ENCODE measurements at regions not wholly inside any gene's neighbourhood (a gene's known extent, or its start where the extent isn't known, plus 50 kb on each side); places are given as distances from the start of the nearest gene placed in this dataset.

GRCh38 chr1:34655875-34656240, 99.0 kb upstream of the GJB5 start:
- DNase-seq (ENCODE audit: low read depth): no peak

GRCh38 chr1:34656299-34656698, 98.5 kb upstream of the GJB5 start:
- DNase-seq (ENCODE audit: low read depth): no peak

GRCh38 chr1:34656731-34657130, 98.1 kb upstream of the GJB5 start:
- no peak for DNase-seq (ENCODE audit: low read depth)

DNA sequence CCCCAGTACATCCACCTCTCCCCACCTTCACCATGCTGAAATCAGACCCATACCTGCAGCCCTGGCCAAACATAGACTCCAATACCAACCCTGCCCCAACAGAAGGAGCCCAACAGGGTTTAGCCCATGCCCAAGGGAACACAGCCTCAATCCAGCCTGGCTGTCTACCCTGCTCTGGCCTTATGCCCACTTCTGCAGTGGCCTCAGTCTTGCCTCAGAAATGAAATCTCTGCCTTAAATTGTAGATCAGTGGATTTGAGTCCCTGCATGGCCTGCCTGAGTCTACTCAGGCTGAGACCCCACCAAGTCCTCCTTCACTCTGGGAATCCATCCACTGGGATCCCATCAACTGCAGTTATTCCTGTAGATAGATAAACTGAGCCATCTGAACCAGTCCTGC, 97.6 kb upstream of the GJB5 start:
- no peak for DNase-seq (ENCODE audit: low read depth)

DNA sequence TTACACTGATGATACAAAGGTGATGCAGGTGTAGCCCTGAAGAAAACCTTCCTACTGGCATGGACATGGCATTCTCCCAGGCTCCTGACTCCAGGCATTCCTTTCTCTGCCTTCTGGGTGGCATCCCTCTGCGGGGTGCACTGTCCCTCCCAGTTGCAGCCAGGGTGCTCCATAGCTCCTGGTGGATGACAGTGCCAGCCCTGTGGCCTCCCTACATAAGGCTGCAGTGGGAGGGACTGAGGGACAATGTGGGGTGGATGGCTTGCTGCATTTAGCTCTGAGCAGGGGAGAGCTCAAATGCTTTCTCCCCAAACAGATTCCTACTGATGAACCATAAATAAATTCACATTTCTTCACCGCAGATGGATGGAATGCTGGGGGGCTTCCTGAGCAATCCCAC, 97.0 kb upstream of the GJB5 start:
- DNase-seq (ENCODE audit: low read depth): no peak

DNA sequence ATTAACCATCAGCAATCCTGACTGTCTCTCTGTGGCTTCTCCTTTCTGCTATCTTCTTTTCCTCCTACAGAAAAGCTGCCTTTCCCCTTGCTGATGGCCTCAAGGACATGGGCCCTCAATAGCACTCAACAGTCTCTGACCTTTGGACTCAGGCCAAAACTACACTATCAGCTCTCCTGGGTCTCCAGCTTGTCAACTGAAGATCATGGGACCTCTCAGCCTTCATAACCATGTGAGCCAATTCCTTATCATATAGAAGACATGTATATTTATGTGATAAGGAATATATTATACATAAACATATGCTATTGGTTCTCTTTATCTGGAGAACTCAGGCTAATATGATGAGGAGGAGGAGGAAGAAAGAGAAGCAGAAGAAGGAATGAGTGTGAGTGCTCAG, 91.8 kb upstream of the GJB5 start:
- DNase-seq (ENCODE audit: low read depth): no peak

GRCh38 chr1:34668063-34668462, 86.8 kb upstream of the GJB5 start:
- no peak for DNase-seq (ENCODE audit: low read depth)

GRCh38 chr1:34670982-34671381, 83.9 kb upstream of the GJB5 start:
- no peak for DNase-seq (ENCODE audit: low read depth)

GRCh38 chr1:34671887-34672286, 83.0 kb upstream of the GJB5 start:
- DNase-seq (ENCODE audit: low read depth): no peak

DNA sequence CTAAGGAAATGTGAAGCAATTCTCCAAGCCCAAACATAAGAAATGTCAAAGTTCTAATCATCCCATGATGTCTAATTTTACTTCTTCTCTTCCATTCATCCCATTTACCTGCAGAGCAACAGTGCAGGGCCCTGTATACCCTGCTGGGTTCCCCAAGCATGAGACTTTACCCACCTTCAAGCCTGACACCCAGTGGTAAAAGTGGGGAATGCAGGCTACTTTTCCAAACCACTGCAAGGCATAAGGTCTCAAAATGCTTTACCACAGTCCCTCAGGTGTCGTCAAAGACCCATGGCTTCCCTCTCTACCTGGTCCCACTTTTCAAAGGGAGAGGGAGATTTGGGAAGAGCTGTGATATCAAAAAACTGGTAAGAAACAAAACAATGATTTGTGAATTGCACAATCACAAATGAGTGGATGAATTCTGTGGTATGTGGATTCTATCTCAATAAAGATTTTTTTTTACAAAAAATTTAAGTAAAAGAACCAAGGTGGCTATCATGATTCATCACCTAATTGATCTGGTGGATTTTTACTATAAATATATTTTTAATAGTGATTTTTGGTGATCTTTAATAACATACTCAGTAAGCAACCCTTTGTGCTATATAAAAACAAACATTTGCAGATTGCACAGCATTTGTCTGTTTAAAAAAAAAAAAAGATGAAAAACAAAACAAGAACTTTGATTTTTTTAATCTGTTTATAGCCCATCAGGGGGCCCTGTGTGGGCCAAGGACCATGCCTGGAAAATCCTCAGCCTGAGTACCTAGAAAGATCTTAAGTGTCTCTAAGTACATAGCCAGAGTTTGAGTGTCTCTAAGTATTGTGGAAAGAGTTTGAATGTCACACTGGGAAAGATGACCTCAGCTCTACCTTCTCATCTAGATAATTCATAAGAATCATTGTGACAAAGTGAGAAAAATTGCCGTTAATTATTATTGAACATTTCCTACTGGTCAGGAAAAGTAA, 73.1 kb upstream of the GJB5 start:
- DNase-seq (ENCODE audit: low read depth): no peak

DNA sequence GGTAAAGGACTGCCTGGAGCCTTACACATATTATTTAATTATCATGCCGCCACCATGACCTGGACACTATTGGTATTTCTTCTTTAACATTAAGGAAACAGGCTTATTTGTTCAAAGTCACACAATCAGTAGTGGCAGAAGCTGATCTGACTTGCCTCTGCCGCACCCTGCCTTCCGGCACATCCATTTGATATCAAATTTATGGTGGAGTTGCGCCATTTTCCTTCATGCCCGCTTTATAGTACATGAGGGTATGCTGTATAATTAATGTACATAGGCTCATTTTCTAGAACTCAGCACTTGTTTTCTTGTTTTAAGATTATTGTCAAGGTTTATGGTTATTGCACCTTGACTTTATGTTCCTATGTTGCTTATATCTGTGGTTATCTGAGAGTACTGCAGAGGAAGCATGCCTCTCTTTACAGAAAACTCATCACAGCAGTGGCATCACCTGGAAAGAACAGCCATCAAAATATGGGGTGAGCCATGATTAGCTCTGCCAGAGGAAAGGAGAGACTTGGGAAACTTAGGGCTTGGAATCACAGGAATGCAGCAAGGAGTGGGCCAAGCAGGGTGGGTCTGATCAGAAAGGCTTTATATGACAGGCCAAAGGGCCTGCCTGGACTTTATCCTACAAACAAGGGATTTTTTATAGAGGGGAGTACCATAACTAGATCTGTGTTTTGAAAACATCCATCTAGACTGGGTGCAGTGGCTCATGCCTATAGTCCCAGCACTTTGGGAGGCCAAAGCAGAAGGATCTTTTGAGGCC, 72.2 kb upstream of the GJB5 start:
- no peak for DNase-seq (ENCODE audit: low read depth)

DNA sequence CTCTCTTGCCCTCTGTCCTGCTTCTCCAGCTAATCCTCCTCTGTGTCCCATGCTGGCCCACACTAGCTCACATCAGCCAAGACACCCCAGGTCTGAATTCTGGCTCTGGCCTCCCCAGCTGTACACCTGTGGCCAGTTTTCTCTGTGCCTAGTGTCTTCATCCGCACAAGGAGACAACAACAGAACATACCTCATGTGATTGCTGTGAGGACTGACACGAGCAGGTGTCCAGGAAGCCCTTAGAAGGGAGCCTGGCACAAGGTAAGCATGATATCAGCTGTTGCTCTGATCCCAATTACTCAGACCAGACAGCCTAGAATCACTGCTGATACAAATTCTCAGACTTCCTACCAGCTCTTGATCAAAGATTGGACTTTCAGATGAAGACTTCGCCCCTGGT, 71.2 kb upstream of the GJB5 start:
- no peak for DNase-seq (ENCODE audit: low read depth)

DNA sequence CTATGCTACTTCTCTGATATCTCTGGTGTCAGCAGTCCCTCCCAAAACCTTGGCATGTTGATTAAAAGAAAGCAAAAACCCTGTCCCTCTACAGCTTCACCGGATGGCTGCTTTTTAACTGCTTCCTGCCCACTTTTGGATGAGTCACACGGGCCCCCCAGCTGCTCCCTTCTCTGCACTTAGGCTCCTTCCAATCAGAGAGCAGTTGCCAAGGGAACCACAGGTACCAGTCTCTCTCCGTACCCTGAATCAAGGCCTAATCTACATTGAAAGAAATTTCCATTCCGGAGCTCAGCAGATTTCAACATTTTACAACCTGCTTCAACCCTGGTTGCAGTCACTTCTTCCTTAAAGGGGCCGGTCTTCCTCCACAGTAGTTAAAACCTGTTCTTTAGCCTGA, 70.6 kb upstream of the GJB5 start:
- DNase-seq (ENCODE audit: low read depth): no peak

- no peak for DNase-seq (ENCODE audit: low read depth)
Measured at GRCh38 chr1:34685225-34685624, 69.6 kb upstream of the GJB5 start.

DNA sequence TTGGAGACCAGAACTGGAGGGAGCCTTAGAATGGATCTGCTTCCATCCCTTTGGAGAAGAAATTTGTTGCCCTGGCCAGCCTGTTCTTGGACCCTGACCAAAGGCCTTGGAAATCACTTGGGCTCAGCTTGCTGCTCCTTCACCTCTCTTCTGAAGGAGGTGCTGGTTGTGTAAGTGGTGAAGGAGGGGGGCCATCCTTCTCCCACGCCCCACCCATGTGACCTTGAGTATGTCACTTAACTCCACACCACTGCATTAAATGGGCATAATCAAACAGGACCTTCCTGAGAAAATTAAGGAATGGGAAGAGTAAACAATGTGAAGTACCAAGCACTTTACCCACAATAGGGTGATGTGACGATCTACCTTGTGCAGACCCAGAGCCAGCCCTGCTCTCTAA, 68.3 kb upstream of the GJB5 start:
- no peak for DNase-seq (ENCODE audit: low read depth)

GRCh38 chr1:34688006-34688741, 66.7 kb upstream of the GJB5 start:
- no peak for DNase-seq (ENCODE audit: low read depth)

- no peak for DNase-seq (ENCODE audit: low read depth)
Measured at GRCh38 chr1:34690269-34690668, 64.6 kb upstream of the GJB5 start.

DNA sequence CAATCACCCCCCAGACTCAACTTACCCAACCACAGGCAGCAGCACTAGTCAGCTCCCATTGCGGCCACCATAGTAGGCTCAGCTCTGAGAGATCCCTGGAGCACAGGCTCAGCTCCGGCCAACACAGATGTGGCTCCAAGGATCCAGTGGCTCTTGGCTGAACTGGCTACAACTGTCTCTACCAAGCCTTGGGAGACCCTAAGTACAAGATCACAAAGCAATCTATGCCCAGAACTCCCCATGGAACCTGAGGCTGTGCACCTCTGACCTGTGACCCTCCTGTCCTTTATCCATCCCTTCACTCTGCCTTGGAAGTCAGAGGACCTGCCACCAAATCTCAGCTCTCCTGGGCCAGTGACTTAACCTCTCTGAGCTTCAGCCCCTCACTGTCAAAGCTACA, 61.8 kb upstream of the GJB5 start:
- DNase-seq (ENCODE audit: low read depth): no peak

DNA sequence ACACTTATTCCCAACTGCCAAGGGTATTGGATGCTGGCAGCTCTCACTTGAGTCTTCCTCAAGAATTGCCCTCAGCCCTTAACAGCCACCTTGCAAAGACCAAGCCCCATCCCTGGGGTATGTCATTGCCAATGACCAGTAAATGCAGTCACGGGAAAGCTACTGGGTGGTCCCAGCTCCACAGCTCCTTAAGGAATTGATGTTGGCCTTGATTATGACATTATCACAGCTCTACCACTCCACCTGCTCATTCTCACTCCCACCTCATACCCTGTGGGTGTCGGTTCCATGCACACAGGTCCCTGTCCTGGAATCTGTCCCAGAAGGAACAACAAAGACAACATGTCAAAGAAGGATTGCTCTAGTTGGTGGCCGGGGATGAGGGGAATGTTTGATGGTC, 60.5 kb upstream of the GJB5 start:
- no peak for DNase-seq (ENCODE audit: low read depth)

DNA sequence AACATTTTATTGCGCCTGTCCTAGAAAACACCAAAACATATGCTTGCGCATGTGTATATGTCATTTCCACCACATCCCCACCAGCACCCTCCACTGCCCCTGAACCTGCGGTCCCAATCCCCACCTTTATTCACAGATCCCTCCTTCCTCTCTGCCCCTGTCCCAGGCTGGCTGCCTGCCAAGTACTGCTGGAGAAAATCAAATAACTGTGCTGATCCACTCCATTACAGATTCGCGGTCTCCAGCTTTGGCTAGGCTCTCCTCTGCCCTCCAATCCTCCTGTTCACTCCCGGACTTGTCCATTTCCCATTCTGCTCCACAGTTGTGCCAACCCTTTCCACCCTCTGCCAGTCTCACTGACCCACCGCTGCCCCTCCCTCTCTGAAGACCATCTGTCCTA, 59.3 kb upstream of the GJB5 start:
- no peak for DNase-seq (ENCODE audit: low read depth)

DNA sequence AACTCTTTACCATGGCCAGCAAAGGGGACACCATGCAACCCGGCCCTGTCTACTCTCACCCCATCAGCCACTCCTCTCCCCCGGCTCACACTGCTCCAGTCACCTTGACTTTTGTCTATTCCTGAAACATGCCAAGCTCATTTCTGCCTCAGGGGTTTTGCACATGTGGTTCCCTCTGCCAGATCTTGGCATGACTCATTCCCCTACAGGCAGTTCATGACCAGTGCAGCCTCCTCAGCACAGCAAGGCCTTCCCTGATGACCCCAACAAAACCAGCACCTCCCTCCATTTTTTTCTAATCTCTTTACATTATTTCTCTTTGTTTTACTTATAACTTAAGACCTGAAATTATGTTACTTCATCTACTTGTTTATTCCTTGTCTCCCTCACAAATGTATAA, 58.6 kb upstream of the GJB5 start:
- DNase-seq (ENCODE audit: low read depth): no peak

- DNase-seq (ENCODE audit: low read depth): no peak
Measured at GRCh38 chr1:34696981-34697380, 57.9 kb upstream of the GJB5 start.

GRCh38 chr1:34697818-34698217, 57.0 kb upstream of the GJB5 start:
- no peak for DNase-seq (ENCODE audit: low read depth)

Data from GM04503 (cell line).